ENCODE measurements at regions not wholly inside any gene's neighbourhood (a gene's known extent, or its start where the extent isn't known, plus 50 kb on each side); places are given as distances from the start of the nearest gene placed in this dataset.

DNA sequence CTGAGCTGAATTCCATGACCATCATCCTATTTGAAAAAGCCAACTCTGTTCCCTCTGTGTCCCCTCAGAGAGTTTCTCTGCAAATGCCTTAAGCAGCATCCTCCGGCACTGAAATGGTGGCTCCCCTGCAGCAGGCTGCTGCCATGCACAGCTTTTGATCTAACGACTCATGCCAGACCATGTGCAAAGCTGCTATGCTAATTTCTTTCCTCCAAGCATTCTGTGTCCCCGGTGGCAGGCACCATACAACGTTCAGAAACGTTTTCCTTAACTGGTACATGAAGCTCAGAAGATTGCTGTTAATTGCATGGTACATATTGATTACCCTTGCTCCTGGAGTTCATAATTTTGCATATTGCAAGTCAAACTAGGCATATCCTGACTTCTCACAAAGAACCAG lies 336.8 kb downstream of the RBM43 start:
- Histone ChIP-seq H4K20me1 (ENCODE audit: insufficient read depth, low read length) (no peaks in the 10 kb centered on the region), H2AFZ (ENCODE audit: low read depth, low read length) (no peak overlapping the region), H3K4me3 (ENCODE audit: insufficient read depth, low read depth, low read length) (no peak overlapping the region), H3K36me3 (ENCODE audit: insufficient read depth, low read length) (no peaks in the 10 kb centered on the region), H3K9ac (ENCODE audit: low read length) (no peak overlapping the region), H3K9me3 (ENCODE audit: insufficient read depth, low read depth, low read length) (no peaks in the 10 kb centered on the region), H3K27me3 (ENCODE audit: insufficient read depth, low read length) (no peaks in the 10 kb centered on the region), H3K4me1 (ENCODE audit: insufficient read depth, low read length) (no peaks in the 10 kb centered on the region), H3K79me2 (ENCODE audit: insufficient read depth, low read length) (no peaks in the 10 kb centered on the region), H3K4me2 (ENCODE audit: low read length) (no peak overlapping the region), H3K27ac (ENCODE audit: low read depth, low read length) (no peak overlapping the region)
- peaks cover 1% of the 10 kb centered on the region for H3K4me1 Mint-ChIP-seq (ENCODE audit: low read depth, unreplicated experiment)
- no peaks in the 10 kb centered on the region for H3K9me3 Mint-ChIP-seq (ENCODE audit: unreplicated experiment)
- FAIRE-seq (no peak), DNase-seq (ENCODE audit: low read depth) (no peak)
- H3K4me3 Mint-ChIP-seq (ENCODE audit: unreplicated experiment) = no peak overlapping the region
- H3K27me3 Mint-ChIP-seq (ENCODE audit: low read depth, unreplicated experiment) = no peaks in the 10 kb centered on the region
- no peak overlapping the region for H3K27ac Mint-ChIP-seq (ENCODE audit: unreplicated experiment)
- TF ChIP-seq EZH2 (IDR thresholded peaks at IDR 0.05; ENCODE audit: insufficient read depth, low read length) = no peak
- TF ChIP-seq, protein P1, sequence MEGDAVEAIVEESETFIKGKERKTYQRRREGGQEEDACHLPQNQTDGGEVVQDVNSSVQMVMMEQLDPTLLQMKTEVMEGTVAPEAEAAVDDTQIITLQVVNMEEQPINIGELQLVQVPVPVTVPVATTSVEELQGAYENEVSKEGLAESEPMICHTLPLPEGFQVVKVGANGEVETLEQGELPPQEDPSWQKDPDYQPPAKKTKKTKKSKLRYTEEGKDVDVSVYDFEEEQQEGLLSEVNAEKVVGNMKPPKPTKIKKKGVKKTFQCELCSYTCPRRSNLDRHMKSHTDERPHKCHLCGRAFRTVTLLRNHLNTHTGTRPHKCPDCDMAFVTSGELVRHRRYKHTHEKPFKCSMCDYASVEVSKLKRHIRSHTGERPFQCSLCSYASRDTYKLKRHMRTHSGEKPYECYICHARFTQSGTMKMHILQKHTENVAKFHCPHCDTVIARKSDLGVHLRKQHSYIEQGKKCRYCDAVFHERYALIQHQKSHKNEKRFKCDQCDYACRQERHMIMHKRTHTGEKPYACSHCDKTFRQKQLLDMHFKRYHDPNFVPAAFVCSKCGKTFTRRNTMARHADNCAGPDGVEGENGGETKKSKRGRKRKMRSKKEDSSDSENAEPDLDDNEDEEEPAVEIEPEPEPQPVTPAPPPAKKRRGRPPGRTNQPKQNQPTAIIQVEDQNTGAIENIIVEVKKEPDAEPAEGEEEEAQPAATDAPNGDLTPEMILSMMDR (IDR thresholded peaks at IDR 0.05; ENCODE audit: insufficient read depth, low read depth, low read length) = no peak
- no peaks in the 10 kb centered on the region for H3K36me3 Mint-ChIP-seq (ENCODE audit: low read depth, unreplicated experiment)

DNA sequence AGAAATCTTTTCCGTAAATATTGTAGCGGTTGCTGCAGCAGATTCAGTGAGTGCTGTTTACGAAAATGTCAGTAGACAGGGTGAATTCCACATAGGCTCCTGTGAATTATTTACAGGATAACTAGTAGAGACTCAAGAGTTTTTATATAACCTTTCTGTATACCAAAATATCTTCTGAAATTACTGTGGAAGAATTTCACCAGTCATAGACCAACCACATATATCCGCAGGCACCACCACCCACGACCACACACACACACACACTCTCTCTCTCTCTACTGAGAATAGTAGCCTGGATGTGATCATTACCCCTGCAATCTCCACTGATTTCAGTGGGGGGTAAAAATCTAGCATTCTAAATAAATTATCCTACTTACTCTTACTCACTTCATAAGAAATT lies 341.8 kb downstream of the RBM43 start:
- Histone ChIP-seq H3K79me2 (ENCODE audit: insufficient read depth, low read length) (no peaks in the 10 kb centered on the region), H3K36me3 (ENCODE audit: insufficient read depth, low read length) (no peaks in the 10 kb centered on the region), H3K4me2 (ENCODE audit: low read length) (no peak overlapping the region), H3K9ac (ENCODE audit: low read length) (no peak overlapping the region), H3K27ac (ENCODE audit: low read depth, low read length) (no peak overlapping the region), H3K9me3 (ENCODE audit: insufficient read depth, low read depth, low read length) (no peaks in the 10 kb centered on the region), H3K4me1 (ENCODE audit: insufficient read depth, low read length) (no peaks in the 10 kb centered on the region), H3K4me3 (ENCODE audit: insufficient read depth, low read depth, low read length) (no peak overlapping the region), H3K27me3 (ENCODE audit: insufficient read depth, low read length) (no peaks in the 10 kb centered on the region), H2AFZ (ENCODE audit: low read depth, low read length) (no peak overlapping the region), H4K20me1 (ENCODE audit: insufficient read depth, low read length) (no peaks in the 10 kb centered on the region)
- FAIRE-seq (no peak), DNase-seq (ENCODE audit: low read depth) (peak; percentile 31)
- no peak for TF ChIP-seq EZH2 (IDR thresholded peaks at IDR 0.05; ENCODE audit: insufficient read depth, low read length)
- TF ChIP-seq, protein P1 (IDR thresholded peaks at IDR 0.05; ENCODE audit: insufficient read depth, low read depth, low read length) = no peak
- Mint-ChIP-seq H3K36me3 (ENCODE audit: low read depth, unreplicated experiment) (no peaks in the 10 kb centered on the region), H3K9me3 (ENCODE audit: unreplicated experiment) (peaks cover 2% of the 10 kb centered on the region), H3K4me1 (ENCODE audit: low read depth, unreplicated experiment) (peaks cover 5% of the 10 kb centered on the region), H3K27ac (ENCODE audit: unreplicated experiment) (no peak overlapping the region), H3K27me3 (ENCODE audit: low read depth, unreplicated experiment) (no peaks in the 10 kb centered on the region), H3K4me3 (ENCODE audit: unreplicated experiment) (no peak overlapping the region)

DNA sequence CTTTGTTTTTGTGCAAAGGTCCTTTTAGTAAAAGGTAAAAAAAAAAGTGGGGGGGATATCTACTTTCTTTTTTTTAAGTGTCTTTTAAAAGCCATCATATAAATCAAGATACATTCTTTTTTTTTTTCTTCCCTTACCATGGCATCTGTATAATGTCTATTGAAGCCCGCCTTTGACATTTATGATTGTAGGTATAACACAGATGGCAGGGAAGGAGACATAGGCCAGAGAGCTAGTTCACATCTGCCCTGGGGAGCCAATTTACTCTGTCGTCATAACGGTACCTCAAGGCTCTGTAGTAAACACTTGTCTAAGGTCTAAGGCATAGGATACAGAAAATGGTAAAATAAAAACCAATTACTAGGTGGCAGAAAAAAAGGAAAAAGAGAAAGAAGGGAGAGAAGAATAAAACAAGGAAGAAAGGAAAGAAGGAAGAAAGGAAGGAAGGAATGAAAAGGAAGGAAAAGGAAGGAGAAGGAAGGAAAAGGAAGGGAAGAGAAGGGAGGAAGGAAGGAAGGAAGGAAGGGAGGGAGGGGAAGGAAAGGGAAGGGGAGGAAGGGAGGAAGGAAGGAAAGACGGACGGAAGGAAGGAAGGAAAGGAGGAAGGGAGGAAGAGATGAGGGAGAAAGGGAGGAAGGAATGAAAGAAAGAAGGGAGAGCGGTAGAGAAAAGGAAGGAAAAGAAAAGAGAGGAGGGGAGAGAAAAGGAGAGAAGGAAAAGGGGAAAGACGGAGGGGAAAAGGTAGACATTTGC lies 343.5 kb downstream of the RBM43 start:
- Mint-ChIP-seq H3K4me1 (ENCODE audit: low read depth, unreplicated experiment) (peaks cover 5% of the 10 kb centered on the region), H3K36me3 (ENCODE audit: low read depth, unreplicated experiment) (no peaks in the 10 kb centered on the region), H3K27me3 (ENCODE audit: low read depth, unreplicated experiment) (peaks cover 3% of the 10 kb centered on the region), H3K4me3 (ENCODE audit: unreplicated experiment) (no peak overlapping the region), H3K9me3 (ENCODE audit: unreplicated experiment) (peaks cover 4% of the 10 kb centered on the region), H3K27ac (ENCODE audit: unreplicated experiment) (no peak overlapping the region)
- Histone ChIP-seq H3K4me1 (ENCODE audit: insufficient read depth, low read length) (no peaks in the 10 kb centered on the region), H3K4me3 (ENCODE audit: insufficient read depth, low read depth, low read length) (no peak overlapping the region), H3K36me3 (ENCODE audit: insufficient read depth, low read length) (no peaks in the 10 kb centered on the region), H4K20me1 (ENCODE audit: insufficient read depth, low read length) (no peaks in the 10 kb centered on the region), H3K27me3 (ENCODE audit: insufficient read depth, low read length) (no peaks in the 10 kb centered on the region), H3K9me3 (ENCODE audit: insufficient read depth, low read depth, low read length) (no peaks in the 10 kb centered on the region), H3K4me2 (ENCODE audit: low read length) (no peak overlapping the region), H3K27ac (ENCODE audit: low read depth, low read length) (no peak overlapping the region), H3K9ac (ENCODE audit: low read length) (no peak overlapping the region), H3K79me2 (ENCODE audit: insufficient read depth, low read length) (no peaks in the 10 kb centered on the region), H2AFZ (ENCODE audit: low read depth, low read length) (no peak overlapping the region)
- FAIRE-seq (no peak), DNase-seq (ENCODE audit: low read depth) (no peak)
- TF ChIP-seq EZH2 (IDR thresholded peaks at IDR 0.05; ENCODE audit: insufficient read depth, low read length) = no peak
- TF ChIP-seq, protein P1 (IDR thresholded peaks at IDR 0.05; ENCODE audit: insufficient read depth, low read depth, low read length) = no peak

All from astrocyte (in vitro differentiated cells and primary cell).